ENCODE measurements at regions not wholly inside any gene's neighbourhood (a gene's known extent, or its start where the extent isn't known, plus 50 kb on each side); places are given as distances from the start of the nearest gene placed in this dataset.
"Not testable (repeated sequence)": the region's sequence is repeated elsewhere in the genome, so short reads cannot be mapped to it uniquely, and the experiment has no call there.

- not testable (repeated sequence) for DNase-seq
Observed at GRCh38 chr1:245102149-245102548, 52.6 kb upstream of the KIF26B start.

GRCh38 chr1:245099401-245099800, 55.4 kb upstream of the KIF26B start:
- DNase-seq = no peak

GRCh38 chr1:245098924-245099323, 55.9 kb upstream of the KIF26B start:
- no peak for DNase-seq

GRCh38 chr1:245096311-245097066, 58.3 kb upstream of the KIF26B start:
- DNase-seq = no peak

GRCh38 chr1:245095903-245096302, 58.9 kb upstream of the KIF26B start:
- DNase-seq = no peak

GRCh38 chr1:245094954-245095353, 59.8 kb upstream of the KIF26B start:
- no peak for DNase-seq

- DNase-seq = no peak
Observed at GRCh38 chr1:245094092-245094491, 60.7 kb upstream of the KIF26B start.

- DNase-seq = no peak
Observed at GRCh38 chr1:245092638-245092976, 62.2 kb upstream of the KIF26B start.

GRCh38 chr1:245091818-245092637, 62.8 kb upstream of the KIF26B start:
- DNase-seq = no peak

- no peak for DNase-seq
Observed at GRCh38 chr1:245091171-245091621, 63.6 kb upstream of the KIF26B start.

- no peak for DNase-seq
Observed at GRCh38 chr1:245090491-245091090, 64.2 kb upstream of the KIF26B start.

- no peak for DNase-seq
Observed at GRCh38 chr1:245087723-245088122, 67.1 kb upstream of the KIF26B start.

GRCh38 chr1:245086389-245086969, 68.3 kb upstream of the KIF26B start:
- no peak for DNase-seq

- DNase-seq = no peak
Observed at GRCh38 chr1:245085508-245086095, 69.2 kb upstream of the KIF26B start.

GRCh38 chr1:245084551-245084950, 70.2 kb upstream of the KIF26B start:
- no peak for DNase-seq

- no peak for DNase-seq
Observed at GRCh38 chr1:245079021-245079609, 75.7 kb upstream of the KIF26B start.

- DNase-seq = no peak
Observed at GRCh38 chr1:245074898-245075297, 79.9 kb upstream of the KIF26B start.

GRCh38 chr1:245074232-245074747, 80.5 kb upstream of the KIF26B start:
- DNase-seq = no peak

GRCh38 chr1:245070836-245071615, 83.8 kb upstream of the KIF26B start:
- DNase-seq = no peak

- no peak for DNase-seq
Observed at GRCh38 chr1:245067257-245067656, 87.5 kb upstream of the KIF26B start.

GRCh38 chr1:245062741-245063305, 92.0 kb upstream of the KIF26B start:
- no peak for DNase-seq
